ENCODE measurements at regions not wholly inside any gene's neighbourhood (a gene's known extent, or its start where the extent isn't known, plus 50 kb on each side); places are given as distances from the start of the nearest gene placed in this dataset.
A peak's percentile ranks its signal among the peaks of the same experiment; 100 is the strongest.

- no peak overlapping the region for H3K4me3 ChIP-seq
- peak in 1 of 4 donors; percentile 4 for TF ChIP-seq POLR2AphosphoS5 (IDR thresholded peaks at IDR 0.05)
- no peak for TF ChIP-seq EP300 (IDR thresholded peaks at IDR 0.05)
- no peaks in the 10 kb centered on the region for H3K4me1 ChIP-seq
- H3K27me3 ChIP-seq: no peaks in the 10 kb centered on the region
- intact Hi-C loops (cut with DNase I): no loop called here
- 91 to 95% methylated on average over 4 of the region's 4 CpGs for WGBS, 2 donors
- peaks cover 0 to 10% (median 0%) of the 10 kb centered on the region in 4 donors for H3K9me3 ChIP-seq
- H3K27ac ChIP-seq: no peak overlapping the region
- H3K36me3 ChIP-seq: peaks cover 0 to 97% (median 38%) of the 10 kb centered on the region in 4 donors
- no peak for DNase-seq
These were observed 131.6 kb upstream of the KLF14 start for GRCh38 chr7:130865408-130866236.

GRCh38 chr7:130867039-130867438 lies 133.0 kb upstream of the KLF14 start:
- Histone ChIP-seq H3K27ac (no peak overlapping the region), H3K27me3 (no peaks in the 10 kb centered on the region), H3K4me3 (no peak overlapping the region), H3K9me3 (no peaks in the 10 kb centered on the region), H3K4me1 (no peaks in the 10 kb centered on the region), H3K36me3 (peaks cover 0 to 99% (median 37%) of the 10 kb centered on the region in 4 donors)
- WGBS, 2 donors: 91 to 93% methylated on average over 2 of the region's 2 CpGs
- TF ChIP-seq POLR2AphosphoS5 (IDR thresholded peaks at IDR 0.05) (no peak), EP300 (IDR thresholded peaks at IDR 0.05) (no peak), CTCF (IDR thresholded peaks at IDR 0.05) (no peak), POLR2A (IDR thresholded peaks at IDR 0.05) (no peak)
- no peak for DNase-seq
- intact Hi-C loops (cut with DNase I): no loop called here

- H3K27me3 ChIP-seq: no peaks in the 10 kb centered on the region
- intact Hi-C loops (cut with DNase I): no loop called here
- H3K4me1 ChIP-seq: no peaks in the 10 kb centered on the region
- 70 to 71% methylated on average over 1 of the region's 1 CpG for WGBS, 2 donors
- H3K27ac ChIP-seq: no peak overlapping the region
- H3K9me3 ChIP-seq: no peaks in the 10 kb centered on the region
- TF ChIP-seq CTCF (IDR thresholded peaks at IDR 0.05) (no peak), POLR2A (IDR thresholded peaks at IDR 0.05) (no peak), EP300 (IDR thresholded peaks at IDR 0.05) (no peak), POLR2AphosphoS5 (IDR thresholded peaks at IDR 0.05) (no peak)
- no peak overlapping the region for H3K4me3 ChIP-seq
- peaks cover 0 to 100% (median 36%) of the 10 kb centered on the region in 4 donors for H3K36me3 ChIP-seq
- no peak for DNase-seq
These were observed 133.7 kb upstream of the KLF14 start for GRCh38 chr7:130867581-130868136.

GRCh38 chr7:130868139-130868538 lies 134.1 kb upstream of the KLF14 start:
- no peak for DNase-seq
- WGBS, 2 donors: 42 to 86% methylated on average over 6 of the region's 6 CpGs
- H3K9me3 ChIP-seq: no peaks in the 10 kb centered on the region
- TF ChIP-seq EP300 (IDR thresholded peaks at IDR 0.05): no peak
- TF ChIP-seq CTCF (IDR thresholded peaks at IDR 0.05): no peak
- TF ChIP-seq POLR2A (IDR thresholded peaks at IDR 0.05): no peak
- no peak for TF ChIP-seq POLR2AphosphoS5 (IDR thresholded peaks at IDR 0.05)
- no peak overlapping the region for H3K4me3 ChIP-seq
- no peaks in the 10 kb centered on the region for H3K27me3 ChIP-seq
- peak overlapping the region in 1 of 4 donors; percentile 13 for H3K27ac ChIP-seq
- H3K36me3 ChIP-seq: peaks cover 0 to 100% (median 35%) of the 10 kb centered on the region in 4 donors
- H3K4me1 ChIP-seq: no peaks in the 10 kb centered on the region
- intact Hi-C loops (cut with DNase I): no loop called here

GRCh38 chr7:130869918-130870317 lies 135.9 kb upstream of the KLF14 start:
- Histone ChIP-seq H3K4me3 (no peak overlapping the region), H3K36me3 (peaks cover 0 to 94% (median 37%) of the 10 kb centered on the region in 4 donors)
- 95 to 96% methylated on average over 3 of the region's 3 CpGs for WGBS, 2 donors

More at GRCh38 chr7:130869918-130870317, 135.9 kb upstream of the KLF14 start:
- Histone ChIP-seq H3K27me3 (no peaks in the 10 kb centered on the region), H3K27ac (no peak overlapping the region), H3K9me3 (no peaks in the 10 kb centered on the region), H3K4me1 (peaks cover 0 to 7% (median 6%) of the 10 kb centered on the region in 4 donors)
- intact Hi-C loops (cut with DNase I): no loop called here
- no peak for TF ChIP-seq EP300 (IDR thresholded peaks at IDR 0.05)
- TF ChIP-seq POLR2AphosphoS5 (IDR thresholded peaks at IDR 0.05): peak in 1 of 4 donors; percentile 8
- no peak for TF ChIP-seq POLR2A (IDR thresholded peaks at IDR 0.05)
- TF ChIP-seq CTCF (IDR thresholded peaks at IDR 0.05): no peak
- DNase-seq: no peak

All from sigmoid colon (tissue), 6 donors.